ENCODE measurements at regions not wholly inside any gene's neighbourhood (a gene's known extent, or its start where the extent isn't known, plus 50 kb on each side); places are given as distances from the start of the nearest gene placed in this dataset.
A peak's percentile ranks its signal among the peaks of the same experiment; 100 is the strongest.

DNA sequence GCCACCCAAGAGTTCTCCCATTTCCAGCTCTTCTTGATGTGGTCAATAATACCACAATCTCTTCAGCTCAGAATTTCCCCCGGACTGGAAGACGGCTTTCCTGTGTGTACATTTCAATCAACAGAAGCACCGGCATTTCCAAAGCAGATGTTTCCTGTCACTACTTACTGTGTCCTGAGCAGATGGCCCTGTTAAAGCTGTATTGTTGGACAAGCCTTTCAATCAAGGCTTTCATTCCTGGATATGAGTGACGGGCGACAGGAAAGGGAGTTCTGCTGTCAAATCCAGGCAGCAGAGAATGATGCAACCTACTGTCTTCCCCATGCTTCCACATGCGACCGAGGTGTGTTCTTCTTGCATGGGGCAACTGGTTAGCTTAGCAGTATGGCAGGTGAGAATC lies 76.4 kb upstream of the CCDC60 start:
- no peaks in the 10 kb centered on the region for H3K27me3 ChIP-seq (ENCODE audit: insufficient read depth, low read depth, low read length)
- no peak overlapping the region for H3K27ac ChIP-seq (ENCODE audit: low read length)
- no peaks in the 10 kb centered on the region for H4K20me1 ChIP-seq (ENCODE audit: insufficient read depth)

DNA sequence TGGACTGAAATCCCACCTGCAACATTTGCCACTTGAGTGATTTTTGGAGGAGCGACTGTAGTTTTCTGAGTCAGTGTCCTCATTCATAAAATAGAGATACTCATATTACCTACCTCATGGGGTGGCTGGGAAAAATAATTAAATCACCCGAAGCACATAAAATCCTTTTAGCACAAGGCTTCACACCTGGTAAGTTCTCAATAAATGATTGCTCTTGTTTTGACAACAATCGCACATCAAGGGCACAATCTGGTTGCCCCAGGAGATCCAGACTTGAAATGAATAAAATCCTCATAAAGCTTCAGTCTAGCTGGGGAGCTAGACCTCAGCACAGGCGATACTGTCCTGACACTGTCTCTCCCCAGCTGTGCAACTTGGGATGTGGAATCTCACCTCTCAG lies 76.0 kb upstream of the CCDC60 start:
- no peaks in the 10 kb centered on the region for H3K79me2 ChIP-seq (replicated peaks; ENCODE audit: insufficient read depth, low read length)
- H4K20me1 ChIP-seq (ENCODE audit: insufficient read depth) = no peaks in the 10 kb centered on the region
- H3K4me3 ChIP-seq (ENCODE audit: low read length) = peak overlapping the region; percentile 1
- H2AFZ ChIP-seq (ENCODE audit: low read depth, low read length) = no peak overlapping the region
- H3K4me2 ChIP-seq (ENCODE audit: low read length) = no peak overlapping the region
- H3K36me3 ChIP-seq (ENCODE audit: insufficient read depth, low read length) = no peaks in the 10 kb centered on the region
- H3K9ac ChIP-seq (ENCODE audit: low read length) = no peak overlapping the region
- H3F3A ChIP-seq (ENCODE audit: insufficient read depth, low read length, poor library complexity, severe bottlenecking) = no peaks in the 10 kb centered on the region
- TF ChIP-seq EP300 (conservative IDR thresholded peaks at IDR 0.05; ENCODE audit: poor library complexity, severe bottlenecking) (no peak), RAD21 (conservative IDR thresholded peaks at IDR 0.05) (no peak), SMC3 (conservative IDR thresholded peaks at IDR 0.05; ENCODE audit: poor library complexity) (no peak), EZH2 (IDR thresholded peaks at IDR 0.05; ENCODE audit: borderline replicate concordance, insufficient read depth, low read length, poor library complexity, severe bottlenecking) (no peak), TAF1 (IDR thresholded peaks at IDR 0.05; ENCODE audit: low read depth) (no peak), MXI1 (conservative IDR thresholded peaks at IDR 0.05; ENCODE audit: poor library complexity, severe bottlenecking) (no peak), POLR2AphosphoS5 (IDR thresholded peaks at IDR 0.05) (no peak)
- TF ChIP-seq, protein P1, sequence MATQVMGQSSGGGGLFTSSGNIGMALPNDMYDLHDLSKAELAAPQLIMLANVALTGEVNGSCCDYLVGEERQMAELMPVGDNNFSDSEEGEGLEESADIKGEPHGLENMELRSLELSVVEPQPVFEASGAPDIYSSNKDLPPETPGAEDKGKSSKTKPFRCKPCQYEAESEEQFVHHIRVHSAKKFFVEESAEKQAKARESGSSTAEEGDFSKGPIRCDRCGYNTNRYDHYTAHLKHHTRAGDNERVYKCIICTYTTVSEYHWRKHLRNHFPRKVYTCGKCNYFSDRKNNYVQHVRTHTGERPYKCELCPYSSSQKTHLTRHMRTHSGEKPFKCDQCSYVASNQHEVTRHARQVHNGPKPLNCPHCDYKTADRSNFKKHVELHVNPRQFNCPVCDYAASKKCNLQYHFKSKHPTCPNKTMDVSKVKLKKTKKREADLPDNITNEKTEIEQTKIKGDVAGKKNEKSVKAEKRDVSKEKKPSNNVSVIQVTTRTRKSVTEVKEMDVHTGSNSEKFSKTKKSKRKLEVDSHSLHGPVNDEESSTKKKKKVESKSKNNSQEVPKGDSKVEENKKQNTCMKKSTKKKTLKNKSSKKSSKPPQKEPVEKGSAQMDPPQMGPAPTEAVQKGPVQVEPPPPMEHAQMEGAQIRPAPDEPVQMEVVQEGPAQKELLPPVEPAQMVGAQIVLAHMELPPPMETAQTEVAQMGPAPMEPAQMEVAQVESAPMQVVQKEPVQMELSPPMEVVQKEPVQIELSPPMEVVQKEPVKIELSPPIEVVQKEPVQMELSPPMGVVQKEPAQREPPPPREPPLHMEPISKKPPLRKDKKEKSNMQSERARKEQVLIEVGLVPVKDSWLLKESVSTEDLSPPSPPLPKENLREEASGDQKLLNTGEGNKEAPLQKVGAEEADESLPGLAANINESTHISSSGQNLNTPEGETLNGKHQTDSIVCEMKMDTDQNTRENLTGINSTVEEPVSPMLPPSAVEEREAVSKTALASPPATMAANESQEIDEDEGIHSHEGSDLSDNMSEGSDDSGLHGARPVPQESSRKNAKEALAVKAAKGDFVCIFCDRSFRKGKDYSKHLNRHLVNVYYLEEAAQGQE (IDR thresholded peaks at IDR 0.05; ENCODE audit: borderline replicate concordance) = no peak
- TF ChIP-seq, protein P2, sequence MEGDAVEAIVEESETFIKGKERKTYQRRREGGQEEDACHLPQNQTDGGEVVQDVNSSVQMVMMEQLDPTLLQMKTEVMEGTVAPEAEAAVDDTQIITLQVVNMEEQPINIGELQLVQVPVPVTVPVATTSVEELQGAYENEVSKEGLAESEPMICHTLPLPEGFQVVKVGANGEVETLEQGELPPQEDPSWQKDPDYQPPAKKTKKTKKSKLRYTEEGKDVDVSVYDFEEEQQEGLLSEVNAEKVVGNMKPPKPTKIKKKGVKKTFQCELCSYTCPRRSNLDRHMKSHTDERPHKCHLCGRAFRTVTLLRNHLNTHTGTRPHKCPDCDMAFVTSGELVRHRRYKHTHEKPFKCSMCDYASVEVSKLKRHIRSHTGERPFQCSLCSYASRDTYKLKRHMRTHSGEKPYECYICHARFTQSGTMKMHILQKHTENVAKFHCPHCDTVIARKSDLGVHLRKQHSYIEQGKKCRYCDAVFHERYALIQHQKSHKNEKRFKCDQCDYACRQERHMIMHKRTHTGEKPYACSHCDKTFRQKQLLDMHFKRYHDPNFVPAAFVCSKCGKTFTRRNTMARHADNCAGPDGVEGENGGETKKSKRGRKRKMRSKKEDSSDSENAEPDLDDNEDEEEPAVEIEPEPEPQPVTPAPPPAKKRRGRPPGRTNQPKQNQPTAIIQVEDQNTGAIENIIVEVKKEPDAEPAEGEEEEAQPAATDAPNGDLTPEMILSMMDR (IDR thresholded peaks at IDR 0.05; ENCODE audit: poor library complexity, severe bottlenecking) = no peak
- no peaks in the 10 kb centered on the region for H3K9me3 ChIP-seq (ENCODE audit: low read length)
- no peaks in the 10 kb centered on the region for H3K27me3 ChIP-seq (ENCODE audit: insufficient read depth, low read depth, low read length)
- H3K27ac ChIP-seq (ENCODE audit: low read length) = no peak overlapping the region
- no peaks in the 10 kb centered on the region for H3K9me2 ChIP-seq (ENCODE audit: insufficient read depth, low read length)

More for the DNA sequence above, 76.4 kb upstream of the CCDC60 start:
- Histone ChIP-seq H3K9me2 (ENCODE audit: insufficient read depth, low read length) (no peaks in the 10 kb centered on the region), H3K36me3 (ENCODE audit: insufficient read depth, low read length) (no peaks in the 10 kb centered on the region), H3K4me2 (ENCODE audit: low read length) (no peak overlapping the region), H3K79me2 (replicated peaks; ENCODE audit: insufficient read depth, low read length) (no peaks in the 10 kb centered on the region), H3K9ac (ENCODE audit: low read length) (no peak overlapping the region), H3K9me3 (ENCODE audit: low read length) (no peaks in the 10 kb centered on the region), H3K4me3 (ENCODE audit: low read length) (peak overlapping the region; percentile 1), H2AFZ (ENCODE audit: low read depth, low read length) (no peak overlapping the region), H3F3A (ENCODE audit: insufficient read depth, low read length, poor library complexity, severe bottlenecking) (no peaks in the 10 kb centered on the region)
- no peak for TF ChIP-seq EZH2 (IDR thresholded peaks at IDR 0.05; ENCODE audit: borderline replicate concordance, insufficient read depth, low read length, poor library complexity, severe bottlenecking)
- TF ChIP-seq EP300 (conservative IDR thresholded peaks at IDR 0.05; ENCODE audit: poor library complexity, severe bottlenecking) = peak; percentile 88
- peak; percentile 28 for TF ChIP-seq POLR2AphosphoS5 (IDR thresholded peaks at IDR 0.05)

All from neural cell (in vitro differentiated cells).